KMS-11 (cell line): ENCODE measurements at regions not wholly inside any gene's neighbourhood (a gene's known extent, or its start where the extent isn't known, plus 50 kb on each side); places are given as distances from the start of the nearest gene placed in this dataset.

Experiments
- H2AFZ ChIP-seq: fragments of 200-600 bp; sonication (generic); 2 replicates; pipeline ENCODE4 v1.6.1; 2016; ENCODE audit warnings: antibody characterized with exemption, mixed run types, low read depth
- H3K27ac ChIP-seq: fragments of 200-600 bp; sonication (generic); 2 replicates; pipeline ENCODE4 v1.6.1; 2016; ENCODE audit warnings: mild to moderate bottlenecking, mixed run types
- H3K27me3 ChIP-seq: fragments of 200-600 bp; sonication (generic); 2 replicates; pipeline ENCODE4 v1.6.1; 2017; ENCODE audit warnings: mild to moderate bottlenecking, low read depth, mixed run types, moderate library complexity; ENCODE audit not compliant: insufficient read depth
- H3K36me3 ChIP-seq: fragments of 200-600 bp; sonication (generic); 2 replicates; pipeline ENCODE4 v1.6.1; 2017; ENCODE audit warnings: mild to moderate bottlenecking, mixed run types; ENCODE audit not compliant: insufficient read depth
- H3K4me1 ChIP-seq: fragments of 200-600 bp; sonication (generic); 2 replicates; pipeline ENCODE4 v1.6.1; 2016; ENCODE audit warnings: mild to moderate bottlenecking, low read depth, mixed run types; ENCODE audit not compliant: poor library complexity, severe bottlenecking
- H3K4me2 ChIP-seq: fragments of 200-600 bp; sonication (generic); 2 replicates; pipeline ENCODE4 v1.7.0; 2016; ENCODE audit warnings: mild to moderate bottlenecking, mixed run types
- H3K4me3 ChIP-seq: fragments of 200-600 bp; sonication (generic); IDR thresholded peaks from 2 replicates; pipeline ENCODE4 v1.6.1; 2017; ENCODE audit warnings: low read depth, low read length, mixed read lengths; ENCODE audit not compliant: insufficient read depth
- H3K79me2 ChIP-seq: fragments of 200-600 bp; sonication (generic); 2 replicates; pipeline ENCODE4 v1.6.1; 2016; ENCODE audit warnings: low read depth, mixed run types; ENCODE audit not compliant: insufficient read depth
- H3K9ac ChIP-seq: fragments of 200-600 bp; sonication (generic); 2 replicates; pipeline ENCODE4 v1.6.1; 2016; ENCODE audit warnings: mild to moderate bottlenecking, mixed run types
- H4K20me1 ChIP-seq: fragments of 200-600 bp; sonication (generic); 2 replicates; pipeline ENCODE4 v1.6.1; 2016; ENCODE audit warnings: mild to moderate bottlenecking, mixed run types; ENCODE audit not compliant: insufficient read depth
- TF ChIP-seq, protein P1 (sequence below): fragments of 200-600 bp; sonication (generic); conservative IDR thresholded peaks from 2 replicates; pipeline ENCODE4 v1.6.1; 2017; ENCODE audit warnings: low read depth, mild to moderate bottlenecking, antibody characterized with exemption, low read length, moderate library complexity, mixed read lengths

DNA sequence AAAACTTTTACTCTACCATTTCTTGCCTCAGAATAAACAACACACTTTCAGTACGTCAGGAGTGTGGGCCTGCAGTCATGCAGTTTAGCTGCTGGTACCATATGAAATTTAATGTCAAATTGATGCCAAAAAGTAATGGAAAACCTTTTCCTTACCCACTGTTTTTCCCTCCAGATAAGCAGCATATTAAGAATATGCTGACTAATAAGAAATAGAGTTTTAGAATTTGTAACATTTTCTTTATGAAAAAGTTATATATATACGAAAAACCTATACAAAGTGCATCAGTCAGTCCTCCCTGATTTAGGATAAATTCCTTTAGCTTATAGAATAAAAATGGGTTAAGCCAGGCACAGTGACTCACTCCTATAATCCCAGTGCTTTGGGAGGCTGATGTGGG lies 206.8 kb upstream of the PPARGC1A start:
- Histone ChIP-seq H3K36me3 (no peaks in the 10 kb centered on the region), H3K4me2 (no peak overlapping the region), H2AFZ (no peak overlapping the region), H3K4me3 (no peak overlapping the region), H4K20me1 (no peaks in the 10 kb centered on the region), H3K9ac (no peak overlapping the region), H3K4me1 (no peaks in the 10 kb centered on the region), H3K27ac (no peak overlapping the region), H3K27me3 (no peaks in the 10 kb centered on the region), H3K79me2 (no peaks in the 10 kb centered on the region)
- TF ChIP-seq, protein P1, sequence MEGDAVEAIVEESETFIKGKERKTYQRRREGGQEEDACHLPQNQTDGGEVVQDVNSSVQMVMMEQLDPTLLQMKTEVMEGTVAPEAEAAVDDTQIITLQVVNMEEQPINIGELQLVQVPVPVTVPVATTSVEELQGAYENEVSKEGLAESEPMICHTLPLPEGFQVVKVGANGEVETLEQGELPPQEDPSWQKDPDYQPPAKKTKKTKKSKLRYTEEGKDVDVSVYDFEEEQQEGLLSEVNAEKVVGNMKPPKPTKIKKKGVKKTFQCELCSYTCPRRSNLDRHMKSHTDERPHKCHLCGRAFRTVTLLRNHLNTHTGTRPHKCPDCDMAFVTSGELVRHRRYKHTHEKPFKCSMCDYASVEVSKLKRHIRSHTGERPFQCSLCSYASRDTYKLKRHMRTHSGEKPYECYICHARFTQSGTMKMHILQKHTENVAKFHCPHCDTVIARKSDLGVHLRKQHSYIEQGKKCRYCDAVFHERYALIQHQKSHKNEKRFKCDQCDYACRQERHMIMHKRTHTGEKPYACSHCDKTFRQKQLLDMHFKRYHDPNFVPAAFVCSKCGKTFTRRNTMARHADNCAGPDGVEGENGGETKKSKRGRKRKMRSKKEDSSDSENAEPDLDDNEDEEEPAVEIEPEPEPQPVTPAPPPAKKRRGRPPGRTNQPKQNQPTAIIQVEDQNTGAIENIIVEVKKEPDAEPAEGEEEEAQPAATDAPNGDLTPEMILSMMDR = no peak

DNA sequence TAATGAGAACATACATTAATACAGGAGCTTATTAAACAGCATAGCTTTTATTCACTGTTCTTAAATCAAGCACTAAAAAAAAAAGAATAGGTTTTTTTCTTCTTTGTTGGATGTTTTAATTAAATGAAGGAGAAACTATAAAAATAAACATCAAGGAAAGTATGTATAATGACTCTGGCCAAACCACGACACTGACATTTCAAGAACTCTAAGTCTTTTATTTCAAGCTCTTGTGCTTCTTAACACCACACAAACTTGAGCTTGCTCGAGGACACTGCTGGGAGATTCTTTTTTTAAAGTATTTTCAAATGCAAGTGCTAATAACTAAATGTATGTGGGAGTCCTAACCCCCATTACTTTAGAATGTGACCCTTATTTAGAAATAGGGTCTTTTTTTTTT lies 204.9 kb upstream of the PPARGC1A start:
- TF ChIP-seq, protein P1 = no peak
- no peaks in the 10 kb centered on the region for H3K79me2 ChIP-seq
- no peak overlapping the region for H3K27ac ChIP-seq
- no peak overlapping the region for H2AFZ ChIP-seq
- no peaks in the 10 kb centered on the region for H3K27me3 ChIP-seq
- no peak overlapping the region for H3K4me2 ChIP-seq
- no peaks in the 10 kb centered on the region for H3K4me1 ChIP-seq
- H3K9ac ChIP-seq = no peak overlapping the region
- H3K36me3 ChIP-seq = no peaks in the 10 kb centered on the region
- no peak overlapping the region for H3K4me3 ChIP-seq
- no peaks in the 10 kb centered on the region for H4K20me1 ChIP-seq

DNA sequence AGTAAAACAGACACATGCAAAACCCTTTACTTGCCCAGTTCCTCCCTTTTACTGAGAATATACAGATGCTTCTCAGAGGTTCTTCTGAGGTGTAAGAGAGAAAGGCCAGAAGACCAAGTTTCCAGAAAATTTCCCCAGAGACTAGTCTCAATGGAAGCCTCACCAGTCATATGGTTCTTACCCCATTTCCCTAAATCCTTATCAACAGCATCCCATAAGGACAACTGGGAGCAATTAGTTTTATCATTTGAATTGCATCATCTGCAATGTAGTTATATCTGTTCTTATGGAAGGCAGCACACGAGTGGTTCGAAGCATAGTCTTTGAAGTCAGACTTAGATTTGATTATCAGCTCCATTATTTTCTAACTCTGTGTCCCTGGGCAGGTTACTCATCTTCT lies 203.6 kb upstream of the PPARGC1A start:
- Histone ChIP-seq H4K20me1 (no peaks in the 10 kb centered on the region), H3K36me3 (no peaks in the 10 kb centered on the region), H3K27me3 (no peaks in the 10 kb centered on the region), H3K4me2 (no peak overlapping the region), H3K4me1 (no peaks in the 10 kb centered on the region), H3K27ac (no peak overlapping the region), H2AFZ (no peak overlapping the region), H3K9ac (no peak overlapping the region), H3K79me2 (no peaks in the 10 kb centered on the region), H3K4me3 (no peak overlapping the region)
- TF ChIP-seq, protein P1 = no peak

DNA sequence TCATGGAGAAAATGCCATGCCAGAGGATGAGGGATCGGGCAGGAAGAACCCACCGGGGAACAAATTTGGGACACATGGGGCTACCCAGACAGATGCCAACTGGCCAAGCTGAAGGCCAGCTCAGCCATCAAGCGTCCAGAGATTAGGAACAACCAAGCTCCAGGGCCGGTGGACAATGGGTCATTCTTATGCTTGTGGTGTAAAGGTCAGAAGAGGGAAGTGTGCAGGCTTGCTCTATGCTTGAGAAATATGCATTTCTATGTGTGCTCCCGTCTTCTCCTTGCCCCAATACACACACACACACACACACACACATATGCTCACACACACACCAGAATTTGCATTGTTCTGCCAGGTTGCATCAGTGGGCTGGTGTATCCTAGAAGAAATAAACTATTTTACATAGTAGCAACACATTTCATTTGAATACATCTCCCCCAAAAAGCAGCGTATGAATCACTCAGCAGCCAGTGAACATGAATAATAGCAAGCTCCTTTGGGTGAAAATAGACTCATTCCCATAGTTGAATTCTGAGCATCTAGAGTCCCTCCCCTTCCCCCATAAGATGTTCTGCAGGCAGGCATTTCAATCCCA lies 201.9 kb upstream of the PPARGC1A start:
- H2AFZ ChIP-seq = no peak overlapping the region
- H3K79me2 ChIP-seq = no peaks in the 10 kb centered on the region

More for the DNA sequence above, 201.9 kb upstream of the PPARGC1A start:
- Histone ChIP-seq H3K4me3 (no peak overlapping the region), H3K4me1 (no peaks in the 10 kb centered on the region), H3K9ac (no peak overlapping the region), H3K27me3 (no peaks in the 10 kb centered on the region), H3K27ac (no peak overlapping the region), H3K36me3 (no peaks in the 10 kb centered on the region), H4K20me1 (no peaks in the 10 kb centered on the region), H3K4me2 (no peak overlapping the region)
- TF ChIP-seq, protein P1 = no peak
